ENCODE measurements at regions not wholly inside any gene's neighbourhood (a gene's known extent, or its start where the extent isn't known, plus 50 kb on each side); places are given as distances from the start of the nearest gene placed in this dataset.

- no peak for DNase-seq
These were observed 254.6 kb upstream of the SP8 start for GRCh38 chr7:21041252-21041651.

GRCh38 chr7:21041666-21042065 is 255.0 kb upstream of the SP8 start:
- no peak for DNase-seq

DNA sequence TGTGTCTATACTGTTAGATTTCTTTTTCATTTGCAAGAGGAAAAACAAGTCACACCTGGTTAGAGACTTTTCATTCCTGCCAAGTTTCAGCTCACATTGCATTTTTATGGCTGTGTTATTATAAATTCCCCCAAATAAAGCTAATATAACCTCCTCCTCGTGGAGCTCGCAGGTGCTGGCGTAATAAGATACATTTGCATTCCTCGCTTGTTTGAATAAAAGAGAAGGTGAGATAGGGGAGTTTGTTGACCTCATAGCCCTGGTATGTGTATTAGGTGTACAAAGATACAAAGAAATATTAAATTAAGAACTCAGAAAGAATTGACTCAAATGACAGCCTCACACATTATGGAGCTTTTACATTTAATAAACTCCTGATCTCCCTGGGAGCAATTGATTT is 257.7 kb upstream of the SP8 start:
- DNase-seq: no peak

GRCh38 chr7:21044913-21045568 is 258.4 kb upstream of the SP8 start:
- DNase-seq: no peak

- no peak for DNase-seq
These were observed 265.2 kb upstream of the SP8 start for GRCh38 chr7:21051865-21052264.

GRCh38 chr7:21054427-21055112 is 267.9 kb upstream of the SP8 start:
- no peak for DNase-seq

- DNase-seq: no peak
These were observed 272.4 kb upstream of the SP8 start for GRCh38 chr7:21059069-21059468.

DNA sequence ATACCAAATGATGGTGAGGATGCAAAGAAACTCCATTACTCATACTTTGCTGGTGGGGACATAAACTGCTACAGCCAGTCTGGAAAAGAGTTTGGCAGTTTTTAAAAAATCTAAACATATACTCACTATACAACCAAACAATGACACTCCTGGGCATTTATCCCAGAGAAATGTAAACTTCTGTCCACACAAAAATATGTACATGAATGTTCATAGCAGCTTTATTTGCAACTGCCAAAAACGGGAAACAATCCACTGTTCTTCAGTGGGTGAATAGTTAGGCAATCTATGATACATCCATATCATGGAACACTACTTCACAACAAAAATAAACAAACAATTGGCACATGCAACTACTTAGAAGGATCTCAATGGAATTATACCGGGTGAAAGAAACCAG is 276.4 kb upstream of the SP8 start:
- DNase-seq: no peak

GRCh38 chr7:21064698-21065648 is 278.3 kb upstream of the SP8 start:
- DNase-seq: no peak

DNA sequence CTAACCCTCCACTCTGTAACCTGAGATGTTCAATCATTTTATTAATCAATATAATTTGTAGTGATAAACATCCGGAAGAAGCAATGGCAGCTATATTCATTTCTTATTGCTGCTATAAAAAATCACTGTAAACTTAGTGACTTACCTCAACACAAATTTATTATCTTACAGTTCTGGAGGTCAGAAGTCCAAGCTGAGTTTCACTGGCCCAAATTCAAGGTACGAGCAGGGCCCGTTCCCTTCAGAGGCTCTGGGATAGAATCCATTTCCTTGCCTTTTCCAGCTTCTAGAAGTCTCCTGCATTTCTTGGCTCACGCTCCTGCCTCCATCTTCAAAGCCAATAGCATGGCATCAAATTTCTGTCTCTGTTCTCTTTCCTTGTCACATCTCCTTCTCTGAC is 279.5 kb upstream of the SP8 start:
- DNase-seq: no peak

DNA sequence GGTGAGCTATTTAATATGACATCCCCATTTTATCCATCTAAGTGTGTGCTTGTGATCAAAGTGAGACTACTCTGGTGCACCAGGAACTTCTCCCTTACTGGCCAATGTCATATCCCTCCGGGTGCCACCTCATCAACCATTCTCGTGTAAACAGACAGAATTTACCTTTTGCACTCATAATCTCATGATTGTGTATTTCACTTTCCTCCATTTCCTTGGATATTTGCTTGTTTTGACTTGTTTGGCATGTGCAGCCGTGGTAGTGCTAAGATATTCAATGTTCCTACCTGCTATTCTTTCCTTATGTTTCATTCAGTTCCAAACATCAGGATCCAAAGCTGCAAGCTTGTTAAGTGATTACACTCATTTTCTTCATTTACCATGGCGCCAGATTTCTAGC is 280.5 kb upstream of the SP8 start:
- no peak for DNase-seq

- DNase-seq: no peak
These were observed 283.9 kb upstream of the SP8 start for GRCh38 chr7:21070571-21071090.

DNA sequence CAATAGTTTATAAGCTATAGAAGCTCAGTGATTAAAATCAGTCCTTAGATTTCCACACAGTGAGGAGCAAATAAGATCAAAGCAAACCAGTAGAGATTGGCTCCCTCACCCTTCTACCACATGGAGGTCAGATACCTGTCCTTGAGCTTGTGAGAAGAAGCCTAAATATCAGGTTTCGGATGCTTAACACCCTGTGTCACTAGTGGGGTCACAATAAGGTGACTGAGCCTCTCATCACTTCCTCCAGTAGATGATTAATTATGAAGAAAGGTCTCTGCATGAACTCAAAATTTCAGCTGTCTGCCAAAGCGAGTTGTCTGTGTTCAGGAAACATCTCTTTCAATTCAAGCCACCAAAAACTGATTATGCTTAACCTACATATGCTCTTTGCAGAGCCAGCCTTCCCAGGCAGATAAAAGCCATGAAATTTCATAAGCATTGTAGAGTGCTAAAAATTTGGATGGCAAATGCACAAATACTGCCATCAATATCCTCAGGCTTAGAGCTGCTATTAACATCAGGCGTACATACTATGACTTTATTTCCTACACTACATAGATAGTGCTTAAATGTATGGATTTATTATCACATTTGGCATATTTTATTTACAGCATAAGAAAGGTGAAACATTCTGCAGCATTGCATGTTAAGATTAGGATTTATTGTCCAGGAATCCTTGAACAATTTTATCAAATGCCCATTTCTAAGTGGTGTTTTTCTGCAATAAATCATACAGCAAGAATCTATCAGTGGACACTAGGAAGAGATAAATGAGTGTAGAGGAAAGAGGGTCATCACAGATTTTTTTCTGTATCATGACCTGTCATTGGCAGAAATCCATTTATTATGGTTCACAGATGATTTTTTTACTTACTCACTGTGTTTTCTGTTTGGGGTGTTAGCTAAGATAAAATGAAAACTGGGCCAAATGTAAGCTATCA is 285.1 kb upstream of the SP8 start:
- DNase-seq: no peak

DNA sequence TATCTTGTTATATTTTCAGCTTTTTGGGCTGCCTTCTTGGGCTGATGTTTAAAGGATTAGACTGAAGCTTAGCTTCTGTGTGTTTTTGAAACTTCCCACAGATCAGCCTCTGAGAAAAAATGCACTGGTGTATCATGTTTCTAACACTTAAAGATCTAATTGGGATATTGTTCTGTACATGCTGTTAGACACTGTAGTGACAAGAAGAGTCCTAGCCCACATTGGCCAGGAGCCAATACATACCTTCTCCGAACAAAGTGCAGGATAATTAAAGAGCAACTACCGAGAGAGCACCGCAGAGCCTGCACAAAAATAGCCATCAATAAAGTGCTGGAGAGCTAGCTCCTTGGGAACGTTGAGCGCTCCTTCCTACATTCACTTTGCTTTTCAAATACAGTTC is 289.4 kb upstream of the SP8 start:
- peak; percentile 95 for DNase-seq

DNA sequence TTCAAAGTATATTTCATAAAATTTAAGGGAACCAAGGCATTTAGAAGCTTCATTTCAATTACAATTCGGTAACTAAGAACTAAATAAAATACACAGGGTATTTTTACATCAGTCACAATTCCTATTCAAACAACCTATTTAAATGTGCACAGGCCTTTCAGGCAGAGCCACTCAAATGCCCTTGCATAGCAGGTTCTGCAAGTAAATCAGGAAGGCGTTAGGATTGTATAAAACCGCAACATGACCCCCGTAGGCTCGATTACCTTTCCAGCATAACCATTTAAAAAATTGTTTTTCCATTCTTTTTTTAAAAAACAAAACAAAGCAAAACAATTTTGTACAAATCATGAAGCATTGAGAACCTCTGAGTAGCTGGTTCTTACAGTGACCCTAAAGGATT is 289.9 kb upstream of the SP8 start:
- peak; percentile 62 for DNase-seq

DNA sequence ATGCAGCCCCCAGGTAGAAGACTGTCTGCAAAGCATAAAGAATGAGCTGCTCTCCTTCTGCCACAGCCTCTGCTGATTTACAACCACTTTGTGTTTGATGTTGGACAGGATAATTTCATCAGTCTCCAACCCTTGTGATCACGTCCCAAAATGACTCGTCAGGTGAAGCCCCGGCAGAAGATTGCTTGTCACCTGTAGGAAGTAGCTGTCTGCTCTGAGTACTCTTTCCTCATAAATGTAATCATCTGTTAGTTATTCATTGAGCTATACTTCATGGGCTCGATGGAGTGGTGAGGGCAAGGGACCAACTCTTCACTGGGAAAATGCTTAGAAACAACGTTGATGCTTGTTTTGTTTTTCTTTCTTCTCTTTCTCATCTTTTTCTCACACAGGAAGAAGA is 290.9 kb upstream of the SP8 start:
- DNase-seq: no peak

- DNase-seq: no peak
These were observed 297.6 kb upstream of the SP8 start for GRCh38 chr7:21084286-21084685.

- peak; percentile 66 for DNase-seq
These were observed 300.0 kb upstream of the SP8 start for GRCh38 chr7:21086688-21087087.

GRCh38 chr7:21089653-21090052 is 303.0 kb upstream of the SP8 start:
- DNase-seq: no peak

DNA sequence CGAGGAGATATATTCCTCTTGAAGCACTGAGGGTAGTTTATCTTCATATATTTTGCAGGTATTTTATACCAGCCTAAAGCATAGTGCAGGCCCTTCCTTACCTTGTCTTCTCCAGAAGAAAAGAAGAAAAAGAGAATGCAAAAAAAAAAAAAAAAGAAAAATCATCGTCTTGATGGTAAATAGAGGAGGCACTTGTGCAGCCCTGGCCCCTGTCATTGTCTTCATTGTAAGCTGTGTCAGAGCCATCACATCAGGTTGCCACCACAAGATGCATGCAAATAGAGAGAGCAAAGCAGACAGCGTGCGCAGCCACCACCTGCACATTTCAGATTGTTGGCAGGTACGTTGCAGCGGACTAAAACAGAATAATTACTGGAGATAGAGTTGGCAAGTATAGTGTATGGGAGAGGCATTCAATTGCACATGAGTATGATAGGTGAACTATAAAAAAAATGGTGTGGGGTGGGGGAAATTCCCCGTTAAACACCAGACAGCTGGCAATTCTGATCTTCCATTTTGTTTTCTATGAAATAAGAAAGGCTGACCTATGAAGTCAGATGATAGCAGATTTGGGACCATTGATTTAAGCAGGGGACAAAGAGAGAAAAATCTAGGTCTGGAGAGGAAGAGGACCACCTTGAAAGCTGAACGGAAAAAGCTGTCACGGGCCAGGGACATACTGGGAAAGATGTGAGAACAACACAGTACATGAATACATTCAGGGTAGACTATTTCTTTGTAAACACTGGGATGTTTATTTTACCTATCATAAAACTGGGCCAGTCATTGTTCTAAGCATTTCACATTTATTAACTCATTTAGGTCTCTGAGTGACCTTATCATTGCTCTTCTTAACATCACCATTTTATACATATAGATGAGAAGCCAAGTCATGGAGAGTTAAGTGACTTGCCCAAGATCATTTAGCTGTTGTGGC is 306.3 kb upstream of the SP8 start:
- peak; percentile 77 for DNase-seq

DNA sequence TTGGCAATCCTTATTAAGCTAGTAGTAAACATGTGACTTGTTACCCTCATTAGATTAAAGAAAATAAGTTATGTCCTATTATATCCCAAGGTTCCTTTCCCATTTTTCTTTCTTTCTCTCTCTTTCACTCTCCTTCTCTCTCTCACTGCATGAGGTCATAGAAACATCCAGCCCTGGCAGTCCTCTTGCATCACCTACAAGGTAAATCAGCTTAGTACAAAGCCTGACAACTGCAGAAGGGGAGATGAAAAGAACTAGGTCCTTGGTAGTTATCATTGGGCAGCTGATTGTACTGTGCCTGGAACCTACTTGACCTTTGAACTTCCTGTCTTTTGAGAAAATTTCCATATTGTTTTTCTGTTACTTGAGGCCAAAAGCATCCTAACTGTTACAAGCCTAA is 307.9 kb upstream of the SP8 start:
- no peak for DNase-seq
